Lower lobe of right lung (tissue), 2 donors: ENCODE measurements at regions not wholly inside any gene's neighbourhood (a gene's known extent, or its start where the extent isn't known, plus 50 kb on each side); places are given as distances from the start of the nearest gene placed in this dataset.

ENCODE experiments used
- ATAC-seq, 2 donors: fragments of 200-7000 bp; cut with Tn5 transposase; one replicate each; pipeline ENCODE4 v1.9.1; 2020 to 2022; ENCODE audit warnings: mild to moderate bottlenecking in 2 of 2, moderate library complexity in 2 of 2
- DNase-seq: peaks from one replicate; pipeline ENCODE4 v3.0.0-alpha.2; 2020
- H3K27ac ChIP-seq: fragments of 200-600 bp; one replicate; pipeline ENCODE4 v1.8.0; 2022
- H3K27me3 ChIP-seq: fragments of 200-600 bp; one replicate; pipeline ENCODE4 v1.8.0; 2022; ENCODE audit warnings: low read depth
- H3K36me3 ChIP-seq: fragments of 200-600 bp; one replicate; pipeline ENCODE4 v1.8.0; 2022; ENCODE audit warnings: mild to moderate bottlenecking
- H3K4me1 ChIP-seq: fragments of 200-600 bp; one replicate; pipeline ENCODE4 v1.8.0; 2022
- H3K4me3 ChIP-seq: fragments of 200-600 bp; one replicate; pipeline ENCODE4 v1.8.0; 2022; ENCODE audit warnings: mild to moderate bottlenecking
- H3K9me3 ChIP-seq: fragments of 200-600 bp; one replicate; pipeline ENCODE4 v1.8.0; 2022
- intact Hi-C: fragments of 100-400 bp; cut with DNase I; formaldehyde crosslinking; loops from one replicate; pipeline ENCODE4 v1.11.0; 2022
- TF ChIP-seq, protein P1 (sequence below): fragments of 200-600 bp; IDR thresholded peaks from one replicate; pipeline ENCODE4 v1.8.0; 2022; ENCODE audit warnings: antibody characterized with exemption, mild to moderate bottlenecking
- donor health status: DM: no; HTN: yes; CAD: no; lungs with severe emphysema.

DNA sequence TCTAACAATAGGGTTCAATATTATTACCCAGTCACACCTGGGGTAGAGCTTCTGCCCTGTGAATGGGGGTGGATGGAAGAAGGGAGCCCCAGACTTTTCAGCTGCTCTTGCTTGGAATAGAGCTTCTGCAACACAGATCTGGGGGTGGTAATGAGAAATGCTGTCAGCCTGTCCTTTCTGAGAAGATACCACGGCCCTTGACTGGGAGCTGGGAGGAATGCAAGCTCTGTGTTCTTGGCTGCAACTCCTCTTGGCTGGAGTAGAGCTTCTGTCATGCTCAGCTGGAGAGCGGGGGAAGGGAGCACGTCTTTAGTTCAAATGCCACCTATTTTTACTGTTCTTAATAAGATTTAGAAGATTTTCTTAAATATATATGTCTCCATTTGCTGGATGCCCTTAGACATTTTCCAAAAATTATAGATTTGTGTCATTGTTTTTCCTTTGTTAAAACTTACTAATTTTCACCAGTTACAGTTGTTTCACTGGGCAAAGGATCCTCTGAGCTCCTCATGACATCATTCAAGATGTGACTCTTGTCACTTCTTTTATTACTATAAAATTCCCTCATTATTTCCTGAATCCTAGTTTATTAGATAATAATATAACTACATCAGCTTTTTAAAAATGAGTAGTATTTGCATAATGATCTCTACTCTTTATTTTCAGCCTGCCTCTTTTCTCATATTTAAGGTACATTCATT is 180.0 kb upstream of the TGFBR2 start:
- intact Hi-C loops, result no loop called here
- ATAC-seq (peak; percentile 51 to 65), DNase-seq (no peak)
- TF ChIP-seq, protein P1, sequence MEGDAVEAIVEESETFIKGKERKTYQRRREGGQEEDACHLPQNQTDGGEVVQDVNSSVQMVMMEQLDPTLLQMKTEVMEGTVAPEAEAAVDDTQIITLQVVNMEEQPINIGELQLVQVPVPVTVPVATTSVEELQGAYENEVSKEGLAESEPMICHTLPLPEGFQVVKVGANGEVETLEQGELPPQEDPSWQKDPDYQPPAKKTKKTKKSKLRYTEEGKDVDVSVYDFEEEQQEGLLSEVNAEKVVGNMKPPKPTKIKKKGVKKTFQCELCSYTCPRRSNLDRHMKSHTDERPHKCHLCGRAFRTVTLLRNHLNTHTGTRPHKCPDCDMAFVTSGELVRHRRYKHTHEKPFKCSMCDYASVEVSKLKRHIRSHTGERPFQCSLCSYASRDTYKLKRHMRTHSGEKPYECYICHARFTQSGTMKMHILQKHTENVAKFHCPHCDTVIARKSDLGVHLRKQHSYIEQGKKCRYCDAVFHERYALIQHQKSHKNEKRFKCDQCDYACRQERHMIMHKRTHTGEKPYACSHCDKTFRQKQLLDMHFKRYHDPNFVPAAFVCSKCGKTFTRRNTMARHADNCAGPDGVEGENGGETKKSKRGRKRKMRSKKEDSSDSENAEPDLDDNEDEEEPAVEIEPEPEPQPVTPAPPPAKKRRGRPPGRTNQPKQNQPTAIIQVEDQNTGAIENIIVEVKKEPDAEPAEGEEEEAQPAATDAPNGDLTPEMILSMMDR, result no peak
- no peak overlapping the region for H3K27ac ChIP-seq
- H3K9me3 ChIP-seq, result no peaks in the 10 kb centered on the region
- peaks cover 19% of the 10 kb centered on the region for H3K4me1 ChIP-seq
- no peaks in the 10 kb centered on the region for H3K27me3 ChIP-seq
- no peak overlapping the region for H3K4me3 ChIP-seq
- no peaks in the 10 kb centered on the region for H3K36me3 ChIP-seq

DNA sequence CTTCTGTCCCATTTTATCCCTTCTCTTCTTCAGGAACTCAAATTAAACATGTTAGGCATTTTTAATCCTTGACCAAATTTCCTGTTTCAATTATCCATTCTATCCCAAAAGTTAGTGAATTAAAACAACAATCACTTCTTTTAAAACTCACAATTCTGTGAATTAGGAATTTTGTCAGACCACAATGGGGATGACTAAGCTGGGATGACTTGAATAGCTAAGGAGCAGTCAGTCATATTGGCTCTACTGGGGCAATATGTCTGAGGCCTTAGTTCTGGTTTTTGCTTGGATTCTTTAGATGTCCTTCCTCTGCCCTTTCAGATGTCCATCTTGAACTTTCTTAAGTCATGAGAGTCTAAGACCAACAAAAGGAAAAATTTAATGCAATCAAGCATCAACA is 178.2 kb upstream of the TGFBR2 start:
- H3K4me3 ChIP-seq, result no peak overlapping the region
- H3K36me3 ChIP-seq, result no peaks in the 10 kb centered on the region
- no peaks in the 10 kb centered on the region for H3K27me3 ChIP-seq
- no peaks in the 10 kb centered on the region for H3K9me3 ChIP-seq
- DNase-seq (no peak), ATAC-seq (no peak)
- peaks cover 19% of the 10 kb centered on the region for H3K4me1 ChIP-seq
- TF ChIP-seq, protein P1, result no peak
- intact Hi-C loops, result no loop called here
- H3K27ac ChIP-seq, result no peak overlapping the region

DNA sequence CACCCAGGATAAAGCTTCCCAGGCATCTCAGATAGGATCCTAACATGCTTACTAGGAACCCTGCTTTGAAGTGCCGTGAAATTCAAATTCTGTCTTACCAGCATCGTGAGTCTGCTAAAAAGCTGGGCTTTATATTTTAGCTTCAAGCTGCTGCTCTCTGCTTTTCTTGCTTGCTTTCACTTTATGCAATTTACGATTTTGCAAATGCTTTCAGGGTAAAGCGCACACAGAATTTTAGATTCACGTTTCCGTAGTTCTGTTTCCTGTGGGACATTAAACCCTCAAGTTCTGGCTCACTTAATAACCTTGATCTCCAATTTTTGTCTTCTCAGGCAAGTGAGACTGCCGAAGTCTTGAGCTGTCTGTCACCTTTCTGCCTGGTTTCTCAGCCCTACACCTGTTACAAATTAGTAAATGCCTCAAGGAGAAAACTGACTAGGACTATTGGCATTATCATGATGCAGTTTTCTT is 170.5 kb upstream of the TGFBR2 start:
- no peaks in the 10 kb centered on the region for H3K36me3 ChIP-seq
- TF ChIP-seq, protein P1, result no peak
- H3K4me1 ChIP-seq, result peaks cover 29% of the 10 kb centered on the region

DNA sequence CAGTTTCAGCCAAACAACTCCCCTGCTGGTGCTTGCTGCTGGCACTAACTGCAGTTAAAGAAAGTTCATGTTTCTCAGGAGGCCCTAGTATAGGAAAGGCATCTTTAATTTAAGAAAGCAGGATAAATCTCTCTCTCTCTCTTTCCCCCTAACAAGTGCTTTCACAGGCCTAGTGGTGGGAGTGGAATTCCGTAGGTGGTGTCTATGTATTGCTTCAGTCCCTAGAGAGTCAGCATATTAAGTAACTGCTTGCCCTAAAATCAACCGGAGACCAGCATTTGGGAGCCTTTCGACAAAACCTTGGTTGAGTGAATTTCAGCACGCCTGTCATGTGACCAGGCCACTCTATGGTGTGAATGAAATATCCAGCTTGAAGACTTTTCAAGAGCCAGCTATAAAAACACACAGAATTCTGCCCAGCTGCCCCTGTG is 169.2 kb upstream of the TGFBR2 start:
- peak; percentile 77 to 85 for ATAC-seq
- Histone ChIP-seq H3K4me1 (peaks cover 29% of the 10 kb centered on the region), H3K36me3 (no peaks in the 10 kb centered on the region), H3K9me3 (no peaks in the 10 kb centered on the region), H3K27ac (no peak overlapping the region), H3K4me3 (no peak overlapping the region), H3K27me3 (no peaks in the 10 kb centered on the region)
- intact Hi-C loops, result no loop called here
- DNase-seq, result no peak
- TF ChIP-seq, protein P1, result no peak

More for the DNA sequence above, 170.5 kb upstream of the TGFBR2 start:
- no peak for ATAC-seq
- H3K9me3 ChIP-seq, result no peaks in the 10 kb centered on the region
- no peaks in the 10 kb centered on the region for H3K27me3 ChIP-seq
- intact Hi-C loops, result no loop called here
- H3K4me3 ChIP-seq, result no peak overlapping the region
- DNase-seq, result no peak
- H3K27ac ChIP-seq, result no peak overlapping the region

DNA sequence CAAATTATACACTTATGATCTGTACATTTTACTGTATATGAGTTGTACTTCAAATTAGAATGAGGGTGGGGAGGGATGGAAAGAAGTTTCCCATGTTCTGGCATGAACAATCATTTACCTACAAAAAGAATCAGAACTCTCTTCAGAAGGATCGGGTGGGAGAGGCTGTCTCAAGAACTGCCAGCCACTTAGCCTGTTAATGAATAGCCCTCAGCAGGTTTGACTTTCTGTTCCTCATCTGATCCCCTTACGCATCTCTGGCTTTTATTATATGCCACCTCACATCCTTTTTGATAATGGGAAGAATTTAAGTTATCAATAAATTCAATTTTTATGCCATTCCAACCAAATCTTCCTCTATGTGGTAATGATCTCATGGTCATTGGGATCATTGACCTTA is 168.3 kb upstream of the TGFBR2 start:
- TF ChIP-seq, protein P1, result no peak
- H3K9me3 ChIP-seq, result no peaks in the 10 kb centered on the region
- peaks cover 29% of the 10 kb centered on the region for H3K4me1 ChIP-seq
- ATAC-seq, result peak; percentile 52 to 84
- intact Hi-C loops, result no loop called here
- DNase-seq, result no peak
- no peak overlapping the region for H3K4me3 ChIP-seq
- H3K27ac ChIP-seq, result no peak overlapping the region
- H3K27me3 ChIP-seq, result no peaks in the 10 kb centered on the region
- H3K36me3 ChIP-seq, result no peaks in the 10 kb centered on the region
